Esophagus squamous epithelium (tissue), 5 donors: ENCODE measurements at regions not wholly inside any gene's neighbourhood (a gene's known extent, or its start where the extent isn't known, plus 50 kb on each side); places are given as distances from the start of the nearest gene placed in this dataset.

ENCODE experiments used
- DNase-seq: peaks from one replicate; lab custom pipeline; 2025; lab: John Stamatoyannopoulos, UW
- H3K27ac ChIP-seq, 4 donors: fragments of 200-600 bp; sonication (generic); one replicate each; pipeline ENCODE4 v1.5.1; 2016 to 2019; ENCODE audit warnings: mild to moderate bottlenecking in 1 of 4
- H3K27me3 ChIP-seq, 4 donors: fragments of 200-600 bp; sonication (generic); 1 replicate in 3 of 4; 2 replicates in 1 of 4; pipeline versions ENCODE4 v1.5.1 to v1.6.0; 2017 to 2021; ENCODE audit warnings: antibody characterized with exemption in 1 of 4
- H3K36me3 ChIP-seq, 3 donors: fragments of 200-600 bp; sonication (generic); one replicate each; pipeline ENCODE4 v1.5.1; 2016 to 2019
- H3K4me1 ChIP-seq, 3 donors: fragments of 200-600 bp; sonication (generic); one replicate each; pipeline ENCODE4 v1.5.1; 2017 to 2019
- H3K4me3 ChIP-seq, 4 donors: fragments of 200-600 bp; sonication (generic); 1 replicate in 3 of 4; 2 replicates in 1 of 4; pipeline ENCODE4 v1.5.1; 2016 to 2019; ENCODE audit warnings: mild to moderate bottlenecking in 2 of 4, moderate library complexity in 1 of 4
- H3K9me3 ChIP-seq, 3 donors: fragments of 200-600 bp; sonication (generic); one replicate each; pipeline ENCODE4 v1.5.1; 2016 to 2019
- CTCF ChIP-seq, 6 experiments: fragments of 450-650 bp in 4 of 6; fragments of 200-600 bp in 2 of 6; sonication (generic) in 2 of 6; IDR thresholded peaks; one replicate each; pipeline ENCODE4 v1.5.1; 2016 to 2019; ENCODE audit warnings: antibody characterized with exemption in 6 of 6, mild to moderate bottlenecking in 4 of 6, moderate library complexity in 4 of 6
- POLR2A ChIP-seq, 4 donors: fragments of 450-650 bp; IDR thresholded peaks; one replicate each; pipeline ENCODE4 v1.6.1; 2017; ENCODE audit warnings: antibody characterized with exemption in 4 of 4, mild to moderate bottlenecking in 4 of 4, moderate library complexity in 3 of 4
- WGBS, 2 donors: methylation state at CpG; one replicate each; pipeline ENCODE4 v1.1.5; 2018; 5-methylcytosine and 5-hydroxymethylcytosine counted together
- intact Hi-C: fragments of 100-400 bp; cut with DNase I; formaldehyde crosslinking; loops from one replicate; pipeline ENCODE4 v1.15.0; 2022
- donor health status: DM: yes; HTN: yes; CAD: no.

DNA sequence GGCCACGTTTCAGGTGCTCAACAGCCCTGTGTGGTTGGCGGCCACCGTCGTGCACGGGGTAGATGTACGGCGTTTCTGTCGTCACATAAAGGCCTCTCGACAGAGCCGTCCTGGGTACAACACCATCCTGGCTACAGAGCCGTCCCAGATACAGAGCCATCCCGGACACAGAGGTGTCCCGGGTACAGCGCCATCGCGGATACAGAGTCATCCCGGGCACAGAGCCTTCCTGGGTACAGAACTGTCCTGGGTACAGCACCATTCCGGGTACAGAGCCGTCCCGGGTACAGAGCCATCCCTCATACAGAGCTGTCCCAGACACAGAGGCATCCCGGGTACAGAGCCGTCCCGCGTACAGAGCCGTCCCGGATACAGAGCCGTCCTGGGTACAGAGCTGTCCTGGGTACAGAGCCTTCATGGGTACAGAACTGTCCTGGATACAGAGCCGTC lies 222.7 kb upstream of the SOX1 start:
- WGBS, 2 donors, result 85 to 96% methylated on average over 10 to 15 of the region's 28 CpGs
- TF ChIP-seq CTCF (IDR thresholded peaks at IDR 0.05) (no peak), POLR2A (IDR thresholded peaks at IDR 0.05) (no peak)
- intact Hi-C loops, result no loop called here
- H3K27me3 ChIP-seq, result peaks cover 0 to 40% (median 0%) of the 10 kb centered on the region in 4 donors
- H3K27ac ChIP-seq, result no peak overlapping the region
- no peak for DNase-seq
- no peaks in the 10 kb centered on the region for H3K36me3 ChIP-seq
- H3K9me3 ChIP-seq, result no peaks in the 10 kb centered on the region
- H3K4me1 ChIP-seq, result no peaks in the 10 kb centered on the region
- no peak overlapping the region for H3K4me3 ChIP-seq

GRCh38 chr13:111844682-111845081 lies 222.3 kb upstream of the SOX1 start:
- H3K4me3 ChIP-seq, result no peak overlapping the region
- no peaks in the 10 kb centered on the region for H3K4me1 ChIP-seq
- TF ChIP-seq CTCF (IDR thresholded peaks at IDR 0.05), result no peak
- no peak for TF ChIP-seq POLR2A (IDR thresholded peaks at IDR 0.05)
- H3K36me3 ChIP-seq, result no peaks in the 10 kb centered on the region
- peaks cover 0 to 43% (median 0%) of the 10 kb centered on the region in 4 donors for H3K27me3 ChIP-seq
- H3K9me3 ChIP-seq, result no peaks in the 10 kb centered on the region
- intact Hi-C loops, result no loop called here
- no peak overlapping the region for H3K27ac ChIP-seq
- no peak for DNase-seq
- WGBS, 2 donors, result 73 to 87% methylated on average over 2 to 6 of the region's 20 CpGs

DNA sequence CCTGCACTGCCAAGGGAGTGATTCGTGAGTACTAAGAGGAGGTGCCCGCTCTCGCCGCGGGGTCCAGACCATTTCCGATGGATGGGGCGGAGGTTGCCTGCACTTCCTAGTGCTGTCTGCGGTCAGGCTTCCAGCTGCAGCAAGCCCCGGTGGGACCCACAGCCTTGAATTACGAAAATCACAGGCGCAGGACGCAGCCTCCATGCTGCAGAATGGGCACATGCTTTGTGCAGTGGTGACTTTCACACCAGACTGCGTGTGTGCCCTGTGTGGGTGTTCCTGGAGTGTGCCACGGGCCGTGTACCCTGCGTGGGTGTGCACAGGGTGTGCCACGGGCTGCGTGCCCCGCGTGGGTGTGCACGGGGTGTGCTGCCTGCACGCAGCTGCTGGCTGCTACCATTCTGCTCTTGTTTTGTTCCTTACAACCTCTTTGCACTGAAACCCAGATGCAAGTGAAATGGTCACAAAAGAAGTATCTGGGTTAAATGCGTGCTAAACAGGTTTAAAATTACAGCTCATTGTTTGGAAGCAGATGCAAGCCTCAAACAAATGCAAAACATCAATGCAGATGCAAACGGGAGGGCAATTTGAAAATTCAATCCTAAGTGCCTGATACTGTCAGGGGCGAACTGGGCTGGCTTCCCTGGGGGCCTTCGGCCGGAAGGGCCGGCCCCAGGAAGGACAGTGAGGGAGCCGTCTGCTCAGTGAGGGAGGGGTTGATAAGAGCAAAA lies 221.2 kb upstream of the SOX1 start:
- 12 to 20% methylated on average over 18 to 24 of the region's 29 CpGs for WGBS, 2 donors
- no peaks in the 10 kb centered on the region for H3K4me1 ChIP-seq
- TF ChIP-seq POLR2A (IDR thresholded peaks at IDR 0.05), result no peak
- no peak for TF ChIP-seq CTCF (IDR thresholded peaks at IDR 0.05)
- H3K9me3 ChIP-seq, result no peaks in the 10 kb centered on the region
- no peaks in the 10 kb centered on the region for H3K36me3 ChIP-seq
- H3K27ac ChIP-seq, result no peak overlapping the region
- intact Hi-C loops, result no loop called here
- H3K27me3 ChIP-seq, result peaks cover 0 to 53% (median 0%) of the 10 kb centered on the region in 4 donors
- DNase-seq, result no peak
- no peak overlapping the region for H3K4me3 ChIP-seq

DNA sequence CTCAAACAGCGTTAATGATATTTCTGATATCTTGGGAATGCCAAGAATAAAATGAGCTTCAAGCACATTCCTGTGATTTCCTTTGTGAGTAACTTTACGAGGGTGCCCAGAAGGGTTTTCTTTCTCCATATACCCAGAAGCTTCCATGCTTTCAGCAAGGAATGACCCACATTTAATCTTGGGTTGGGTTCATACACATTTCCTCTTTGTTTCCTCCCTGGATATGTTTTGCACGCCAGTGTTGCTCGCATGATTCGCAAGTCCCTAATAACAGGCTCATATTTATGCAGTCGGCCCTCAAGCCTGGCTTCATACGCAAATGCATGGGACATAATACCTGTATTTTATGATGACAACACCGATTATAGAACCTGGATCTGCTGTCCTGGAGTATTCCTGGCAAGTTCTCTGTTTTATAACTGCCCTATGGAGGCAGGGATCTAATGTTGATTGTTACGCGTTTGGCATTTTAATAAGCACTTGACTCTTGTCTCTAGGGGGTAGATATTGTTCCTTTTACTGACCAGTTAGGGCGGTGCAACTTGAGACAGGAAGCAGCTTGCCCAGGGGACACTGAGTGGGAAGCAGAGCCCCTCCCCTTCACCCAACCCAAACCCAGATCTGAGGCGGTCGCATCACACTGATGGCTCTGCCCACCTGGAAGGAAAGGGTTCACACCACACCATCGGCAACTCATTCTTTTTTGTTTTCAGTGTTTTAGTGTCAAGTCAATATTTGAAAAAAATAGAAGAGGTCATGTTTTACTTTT lies 220.4 kb upstream of the SOX1 start:
- H3K9me3 ChIP-seq, result no peaks in the 10 kb centered on the region
- no peak overlapping the region for H3K27ac ChIP-seq
- no peaks in the 10 kb centered on the region for H3K36me3 ChIP-seq
- TF ChIP-seq POLR2A (IDR thresholded peaks at IDR 0.05) (no peak), CTCF (IDR thresholded peaks at IDR 0.05) (no peak)
- intact Hi-C loops, result no loop called here
- no peaks in the 10 kb centered on the region for H3K4me1 ChIP-seq
- no peak for DNase-seq
- no peak overlapping the region for H3K4me3 ChIP-seq
- peaks cover 0 to 53% (median 0%) of the 10 kb centered on the region in 4 donors for H3K27me3 ChIP-seq
- 47 to 49% methylated on average over 14 of the region's 14 CpGs for WGBS, 2 donors

DNA sequence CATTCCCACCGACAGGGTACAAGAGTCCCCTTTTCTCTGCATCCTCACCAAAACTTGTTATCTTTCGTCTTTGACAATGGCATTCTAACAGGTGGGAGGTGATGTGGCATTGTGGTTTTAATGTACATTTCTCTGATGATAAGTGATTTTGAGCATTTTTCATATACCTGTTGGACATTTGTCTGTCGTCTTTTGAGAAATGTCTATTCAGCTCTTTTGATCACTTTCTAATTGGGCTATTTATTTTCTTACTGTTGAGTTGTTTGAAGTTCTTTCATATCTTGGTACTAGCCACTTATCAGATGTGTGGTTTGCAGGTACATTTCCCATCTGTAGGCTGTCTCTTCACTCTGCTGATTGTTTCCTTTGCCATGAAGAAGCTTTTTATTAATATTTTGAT lies 219.0 kb upstream of the SOX1 start:
- DNase-seq, result no peak
- Histone ChIP-seq H3K27me3 (peaks cover 0 to 53% (median 0%) of the 10 kb centered on the region in 4 donors), H3K27ac (no peak overlapping the region), H3K9me3 (no peaks in the 10 kb centered on the region), H3K4me3 (no peak overlapping the region), H3K36me3 (no peaks in the 10 kb centered on the region), H3K4me1 (no peaks in the 10 kb centered on the region)
- WGBS, 2 donors, result 88 to 89% methylated on average over 3 of the region's 3 CpGs
- TF ChIP-seq POLR2A (IDR thresholded peaks at IDR 0.05) (no peak), CTCF (IDR thresholded peaks at IDR 0.05) (no peak)
- intact Hi-C loops, result no loop called here
